GM18868 (cell line): ENCODE measurements at regions not wholly inside any gene's neighbourhood (a gene's known extent, or its start where the extent isn't known, plus 50 kb on each side); places are given as distances from the start of the nearest gene placed in this dataset.

Experiments used
- ATAC-seq: cut with Tn5 transposase; IDR thresholded peaks from one replicate; pipeline ENCODE4 v1.9.1; 2021; ENCODE audit warnings: mild to moderate bottlenecking, moderate library complexity; ENCODE audit not compliant: unreplicated experiment

DNA sequence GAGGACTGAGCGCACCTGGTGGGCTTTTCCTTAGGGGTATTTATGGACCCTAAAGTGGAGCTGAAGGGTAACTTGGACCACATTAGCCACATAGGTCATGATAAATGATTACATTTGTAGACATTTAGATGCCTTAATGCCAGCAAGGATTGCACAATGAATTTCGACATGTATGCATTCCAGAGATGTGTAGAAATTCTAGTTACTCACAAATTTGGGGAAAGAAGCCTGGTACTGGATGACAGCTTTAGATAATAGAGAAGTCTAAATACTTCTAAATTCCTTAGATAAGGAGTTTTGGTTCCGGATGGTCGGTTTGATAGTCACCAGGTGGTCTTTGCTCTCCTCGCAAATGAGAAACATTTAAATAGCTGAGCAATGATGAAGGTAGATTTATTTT, 609.5 kb upstream of the PRKX start:
- ATAC-seq = no peak

DNA sequence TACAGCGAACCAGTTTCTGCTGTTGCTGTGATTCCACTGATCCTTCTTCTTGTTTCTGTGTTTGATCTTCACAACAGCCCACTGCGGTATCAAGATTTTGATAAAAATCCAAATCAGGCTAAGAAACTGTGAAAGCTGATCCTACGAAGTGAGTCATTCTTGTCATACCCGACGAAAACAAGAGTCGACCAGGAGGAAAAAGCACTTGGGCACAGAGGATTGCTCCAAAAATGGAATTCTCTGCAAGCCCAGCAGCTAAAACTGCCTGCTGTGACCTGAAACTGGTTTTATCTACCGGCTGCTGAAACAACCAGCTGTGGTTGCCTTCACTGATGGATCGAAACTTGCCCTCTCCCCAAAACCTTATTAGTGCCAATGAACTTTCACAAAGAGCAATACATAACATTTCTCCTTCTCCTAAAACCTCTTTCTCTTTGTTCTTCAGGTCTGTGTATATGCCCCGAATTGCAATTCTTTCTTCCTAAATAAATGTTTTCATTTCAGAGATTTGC, 607.0 kb upstream of the PRKX start:
- no peak for ATAC-seq

DNA sequence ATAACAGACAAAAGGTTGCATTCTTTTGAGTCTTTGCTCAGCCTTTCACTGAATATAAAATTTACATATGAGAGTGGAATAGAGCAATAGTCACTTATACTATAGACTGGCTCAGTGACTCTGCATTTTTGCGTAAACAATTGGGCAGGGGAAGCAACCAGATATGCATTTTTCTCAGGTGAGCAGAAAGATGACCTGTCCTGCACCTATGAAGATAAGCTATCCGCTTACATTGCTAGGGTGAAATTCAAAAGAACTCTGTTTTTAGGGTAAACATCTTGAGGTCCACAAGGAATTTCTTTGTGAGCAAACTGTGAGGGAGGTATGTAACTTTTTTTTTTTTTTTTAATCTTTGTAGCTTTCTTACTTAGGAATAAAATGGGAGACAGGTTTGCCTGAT, 602.4 kb upstream of the PRKX start:
- no peak for ATAC-seq

DNA sequence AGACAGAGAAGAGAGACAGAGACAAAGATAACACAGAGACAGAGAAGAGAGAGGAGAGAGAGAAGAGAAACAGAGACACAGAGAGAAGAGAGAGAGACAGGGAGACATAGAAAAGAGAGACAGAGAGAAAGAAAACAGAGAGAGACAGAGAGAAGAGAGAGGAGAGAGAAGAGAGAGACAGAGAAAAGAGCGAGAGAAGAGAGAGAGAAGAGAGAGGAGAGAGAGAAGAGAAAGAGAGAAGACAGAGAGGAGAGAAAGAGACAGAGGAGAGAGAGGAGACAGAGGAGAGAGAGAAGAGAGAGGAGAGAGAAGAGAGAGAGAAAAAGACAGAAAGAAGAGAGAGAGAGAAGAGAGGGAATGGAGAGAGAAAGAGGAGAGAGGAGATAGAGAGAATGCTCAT, 601.1 kb upstream of the PRKX start:
- ATAC-seq = no peak

DNA sequence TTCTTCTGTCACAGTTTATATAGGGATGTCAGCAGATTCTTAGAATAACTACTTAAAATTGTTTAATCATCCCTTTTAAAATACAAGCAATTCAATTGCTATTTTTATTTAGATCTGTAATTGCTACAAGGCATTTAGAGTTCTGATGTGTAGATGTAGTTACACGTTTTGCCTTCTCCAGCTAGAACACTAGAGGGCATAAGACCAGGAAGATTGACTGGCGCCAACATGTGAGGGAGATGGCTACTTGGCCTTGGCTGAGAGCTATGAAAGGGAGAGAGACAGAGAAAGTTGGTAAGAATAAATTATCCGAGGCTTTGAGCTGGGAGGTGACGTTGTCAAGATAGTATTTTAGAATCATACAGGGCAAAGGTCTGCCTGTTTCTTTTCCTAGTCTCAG, 563.7 kb upstream of the PRKX start:
- ATAC-seq = no peak

DNA sequence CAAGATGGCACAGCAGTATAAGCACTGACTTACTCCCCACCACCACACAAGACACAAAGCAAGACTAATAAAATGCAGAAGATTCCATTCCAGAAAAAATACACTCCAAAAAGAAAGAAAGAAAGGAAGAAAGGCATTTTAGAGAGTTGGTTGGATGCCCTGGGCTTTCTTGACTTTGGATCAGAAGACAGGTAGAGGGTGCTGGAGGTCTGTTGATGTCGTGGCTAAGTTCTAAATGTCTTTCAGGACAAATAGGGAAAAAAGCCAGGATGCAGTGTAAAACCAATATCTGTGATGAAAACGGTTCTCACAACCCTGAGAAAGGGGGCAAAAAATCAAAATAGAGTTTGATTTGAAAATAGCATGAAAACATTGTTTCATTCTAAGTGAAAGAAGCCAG, 555.2 kb upstream of the PRKX start:
- ATAC-seq = no peak

DNA sequence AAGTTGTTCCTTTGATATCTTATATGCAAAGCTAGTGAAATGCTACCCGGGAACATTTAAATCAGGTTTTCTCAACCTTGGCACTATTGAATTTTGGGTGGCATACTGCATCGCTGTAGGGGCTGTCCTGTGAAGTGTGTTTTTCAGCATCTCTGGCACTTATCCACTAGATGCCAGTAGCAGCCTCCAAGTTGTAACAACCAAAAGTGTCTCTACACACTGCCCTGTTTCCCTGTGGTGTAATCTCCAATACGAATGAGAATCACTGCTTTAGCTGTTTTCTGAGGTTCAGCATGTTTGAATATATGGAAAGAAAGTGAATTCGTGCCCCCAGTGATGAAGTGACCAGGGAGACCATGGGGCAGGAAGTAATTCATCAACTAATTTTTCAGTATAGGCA, 551.6 kb upstream of the PRKX start:
- no peak for ATAC-seq

DNA sequence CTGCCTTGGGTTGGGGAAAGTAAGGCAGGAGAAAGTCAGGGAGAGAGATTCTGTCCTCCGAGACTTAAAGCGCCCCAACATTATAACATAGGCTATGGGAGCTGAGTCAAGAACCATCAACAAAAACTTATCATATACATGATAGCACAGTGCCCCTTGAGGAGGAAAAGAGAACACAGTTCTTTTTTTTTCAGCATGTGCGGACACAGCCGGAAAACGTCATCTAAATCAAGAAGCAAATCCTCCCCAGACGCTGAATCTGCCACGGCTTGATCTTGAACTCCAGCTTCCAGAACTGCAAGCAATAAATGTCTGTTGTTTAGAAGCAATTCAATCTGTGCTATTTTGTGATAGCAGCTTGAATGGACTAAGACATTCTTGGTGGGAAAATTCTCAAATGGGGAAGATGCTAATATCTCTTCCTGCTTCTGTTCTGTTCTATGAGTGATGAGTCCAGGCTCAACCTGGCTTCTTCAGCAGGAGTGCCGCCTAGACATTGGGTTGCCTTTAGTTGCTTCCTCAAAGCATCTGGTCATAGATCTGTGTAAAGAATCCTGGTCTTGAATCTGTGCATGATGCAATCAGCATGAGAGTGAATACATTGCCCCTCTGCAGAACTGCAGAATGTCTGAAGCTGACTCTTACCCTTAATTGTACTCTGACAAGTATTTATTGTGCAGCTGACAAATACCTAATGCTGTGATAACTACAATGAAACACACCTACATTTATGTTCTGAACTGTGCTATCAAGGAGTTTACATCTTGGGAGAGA, 549.8 kb upstream of the PRKX start:
- ATAC-seq = no peak

DNA sequence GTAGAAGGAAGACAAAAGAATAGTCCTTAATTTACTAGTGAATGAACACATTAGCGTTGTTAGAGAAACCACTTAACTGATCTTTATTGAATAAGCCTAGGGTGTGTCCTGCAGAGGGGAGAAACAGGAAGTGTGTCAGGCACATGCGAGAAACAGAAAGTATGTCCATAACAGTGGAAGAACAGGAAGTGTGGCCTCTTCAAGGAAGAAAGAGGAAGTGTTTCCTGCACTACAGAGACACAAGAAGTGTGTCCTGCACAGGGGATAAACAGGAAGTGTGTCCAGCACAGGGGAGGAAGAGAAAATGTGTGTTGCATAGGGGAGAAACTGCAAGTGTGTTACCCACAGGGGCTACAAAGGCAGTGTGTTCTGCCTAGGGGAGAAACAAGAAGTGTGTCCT, 539.6 kb upstream of the PRKX start:
- no peak for ATAC-seq

DNA sequence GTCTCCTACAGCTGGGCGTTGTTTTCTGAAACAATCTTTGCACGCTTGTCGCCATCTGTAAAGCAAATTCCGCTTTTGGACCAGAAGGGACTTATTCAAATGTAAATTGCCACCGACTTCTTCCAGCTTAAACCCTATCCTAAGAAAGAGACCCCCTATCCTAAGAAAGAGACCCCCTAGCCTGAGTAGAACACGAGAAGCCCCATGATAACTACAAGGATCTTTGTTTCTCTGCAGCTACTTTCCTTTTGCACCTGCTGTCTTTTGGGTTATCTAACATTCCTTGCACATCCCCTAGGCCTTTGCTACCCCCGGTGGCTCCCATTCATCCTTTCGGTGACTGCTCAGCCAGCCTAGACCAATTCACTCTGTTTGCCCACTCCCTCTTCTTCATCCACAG, 536.0 kb upstream of the PRKX start:
- no peak for ATAC-seq

DNA sequence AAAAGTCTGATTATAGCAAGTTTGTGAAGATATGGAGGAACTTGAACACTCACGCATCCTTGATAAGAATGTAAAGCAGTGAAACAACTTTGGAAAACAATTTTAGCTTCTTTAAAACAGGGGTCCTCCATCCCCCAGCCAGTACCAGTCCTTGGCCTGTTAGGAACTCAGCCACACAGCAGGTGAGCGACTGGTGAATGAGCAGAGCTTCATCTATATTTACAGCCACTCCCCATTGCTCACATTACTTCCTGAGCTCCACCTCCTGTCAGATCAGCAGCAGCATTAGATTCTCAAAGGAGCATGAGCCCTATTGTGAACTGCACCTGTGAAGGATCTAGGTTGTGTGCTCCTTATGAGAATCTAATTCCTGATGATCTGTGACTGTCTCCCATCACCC, 530.3 kb upstream of the PRKX start:
- ATAC-seq = no peak

DNA sequence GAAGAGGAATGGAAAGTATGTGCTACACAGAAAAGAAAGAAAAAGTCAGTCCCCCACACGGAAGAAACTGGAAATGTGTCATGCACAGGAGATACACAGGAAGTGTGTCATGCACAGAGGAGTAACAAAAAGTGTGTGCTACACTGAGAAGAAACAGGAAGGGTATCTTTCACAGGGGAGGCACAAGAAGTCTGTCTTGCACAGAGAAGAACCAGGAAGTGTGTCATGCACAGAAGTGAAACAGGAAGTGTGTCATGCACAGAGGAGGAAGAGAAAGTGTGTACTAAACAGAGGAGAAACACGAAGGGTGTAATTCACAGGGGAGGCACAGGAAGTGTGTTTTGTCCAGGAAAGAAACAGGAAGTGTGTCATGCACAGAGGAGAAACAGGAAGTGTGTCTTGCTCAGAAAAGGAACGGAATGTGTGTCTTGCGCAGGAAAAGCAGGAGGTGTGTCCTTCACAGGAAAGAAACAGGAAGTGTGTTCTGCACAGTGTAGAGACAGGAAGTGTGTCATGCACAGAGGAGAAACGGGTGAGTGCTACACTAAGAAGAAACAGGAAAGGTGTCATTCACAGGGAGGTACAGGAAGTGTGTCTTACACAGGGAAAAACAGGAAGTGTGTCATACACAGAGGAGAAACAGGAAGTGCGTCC, 527.2 kb upstream of the PRKX start:
- no peak for ATAC-seq

DNA sequence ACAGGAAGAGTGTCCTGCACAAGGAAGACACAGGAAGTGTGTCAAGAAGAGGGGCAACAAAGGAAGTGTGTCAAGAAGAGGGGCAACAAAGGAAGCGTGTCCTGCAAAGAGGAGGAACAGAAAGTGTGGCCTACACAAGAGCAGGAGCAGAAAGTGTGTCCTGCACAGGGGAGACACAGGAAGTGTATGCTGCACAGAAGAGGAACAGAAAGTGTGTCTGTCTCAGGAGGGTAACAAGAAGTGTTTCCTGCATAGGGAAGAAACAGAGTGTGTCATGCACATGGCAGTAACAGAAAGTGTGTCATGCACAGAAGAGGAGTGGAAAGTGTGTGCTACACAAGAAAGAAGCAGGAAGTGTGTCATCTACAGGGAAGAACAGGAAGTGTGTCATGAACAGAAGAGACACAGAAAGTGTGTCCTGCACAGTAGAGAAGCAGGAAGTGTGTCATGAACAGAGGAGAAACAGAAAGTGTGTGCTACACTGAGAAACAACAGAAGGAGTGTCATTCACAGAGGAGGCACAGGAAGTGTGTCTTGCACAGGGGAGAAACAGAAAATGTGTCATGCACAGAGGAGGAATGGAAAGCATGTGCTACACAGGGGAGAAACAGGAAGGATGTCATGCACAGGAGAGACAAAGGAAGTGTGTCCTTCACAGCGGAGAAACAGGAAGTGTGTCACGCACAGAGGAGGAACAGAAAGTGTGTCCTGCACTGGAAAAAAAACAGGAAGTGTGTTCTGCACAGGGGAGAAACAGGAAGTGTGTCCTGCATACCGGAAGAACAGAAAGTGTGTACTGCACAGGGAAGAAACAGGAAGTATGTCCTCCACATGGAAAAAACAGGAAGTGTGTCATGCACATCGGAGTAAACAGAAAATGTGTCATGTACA, 526.4 kb upstream of the PRKX start:
- ATAC-seq = no peak

DNA sequence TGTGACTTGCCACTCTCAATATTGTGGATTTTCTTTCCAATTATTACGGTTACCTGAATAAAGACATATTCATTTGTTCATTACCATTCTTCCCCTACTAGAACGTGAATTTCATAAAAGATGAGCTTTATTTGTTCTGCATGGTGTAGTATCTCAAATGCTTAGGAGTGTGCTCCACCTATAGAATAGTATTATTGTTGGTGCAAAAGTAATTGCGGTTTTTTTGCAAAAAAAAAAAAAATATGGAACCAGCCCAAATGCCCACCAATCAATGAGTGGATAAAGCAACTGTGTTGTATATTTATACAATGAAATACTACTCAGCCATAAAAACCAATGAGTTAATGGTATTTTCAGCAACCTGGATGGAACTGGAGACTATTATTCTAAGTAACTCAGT, 525.5 kb upstream of the PRKX start:
- no peak for ATAC-seq

DNA sequence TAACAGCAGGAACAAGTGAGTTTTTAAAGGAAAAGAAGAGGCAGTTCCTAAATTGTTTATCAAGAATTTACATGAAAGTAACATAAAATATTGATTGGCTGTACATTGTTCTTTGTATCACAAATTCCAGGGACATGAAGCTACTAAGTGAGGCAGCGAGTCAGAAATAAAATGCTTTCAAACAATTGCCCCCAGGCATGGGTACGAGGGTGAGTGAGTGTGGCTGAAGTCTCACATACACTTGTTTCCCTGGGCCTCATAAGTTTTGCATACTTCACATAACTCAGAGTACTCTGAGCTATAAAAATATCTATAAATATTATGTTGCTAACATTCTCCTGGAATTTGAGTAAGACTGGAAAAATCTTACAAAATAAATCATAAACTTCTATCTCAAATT, 511.6 kb upstream of the PRKX start:
- ATAC-seq = no peak

DNA sequence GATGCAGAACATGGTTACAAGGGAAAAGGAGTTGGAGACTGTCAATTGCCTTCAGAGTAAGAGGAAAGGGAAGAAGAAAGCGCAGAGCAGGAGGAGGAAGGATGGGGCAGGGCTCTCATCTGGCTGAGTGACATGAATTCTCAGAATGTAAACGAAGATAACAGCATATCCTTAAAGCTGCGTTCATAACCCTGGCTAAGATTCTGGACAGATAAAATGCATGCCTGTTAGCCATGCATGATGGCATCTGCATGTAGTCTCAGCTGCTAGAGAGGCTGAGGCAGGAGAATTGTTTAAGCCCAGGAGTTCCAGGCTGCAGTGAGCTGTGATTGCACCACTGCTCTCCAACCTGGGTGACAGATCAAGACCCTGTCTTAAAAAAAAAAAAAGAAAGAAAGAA, 493.5 kb upstream of the PRKX start:
- no peak for ATAC-seq

DNA sequence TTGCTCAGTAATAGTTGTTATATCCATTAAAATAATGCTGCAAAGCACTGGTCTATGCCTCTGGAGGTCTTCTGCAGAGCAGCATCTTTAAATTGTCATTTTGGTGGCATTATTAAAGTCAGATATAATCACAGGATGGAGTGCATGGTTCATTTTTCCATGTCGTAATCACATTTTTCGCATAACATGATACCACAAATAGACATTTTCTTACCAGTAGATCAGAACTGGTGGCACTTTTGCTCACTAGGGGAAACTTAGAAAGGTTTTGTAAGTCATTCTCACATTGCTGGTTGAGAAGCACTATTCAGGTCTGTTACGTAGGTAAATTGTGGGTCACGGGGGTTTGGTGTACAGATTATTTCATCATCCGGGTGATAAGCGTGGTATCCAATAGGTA, 484.5 kb upstream of the PRKX start:
- ATAC-seq = no peak

DNA sequence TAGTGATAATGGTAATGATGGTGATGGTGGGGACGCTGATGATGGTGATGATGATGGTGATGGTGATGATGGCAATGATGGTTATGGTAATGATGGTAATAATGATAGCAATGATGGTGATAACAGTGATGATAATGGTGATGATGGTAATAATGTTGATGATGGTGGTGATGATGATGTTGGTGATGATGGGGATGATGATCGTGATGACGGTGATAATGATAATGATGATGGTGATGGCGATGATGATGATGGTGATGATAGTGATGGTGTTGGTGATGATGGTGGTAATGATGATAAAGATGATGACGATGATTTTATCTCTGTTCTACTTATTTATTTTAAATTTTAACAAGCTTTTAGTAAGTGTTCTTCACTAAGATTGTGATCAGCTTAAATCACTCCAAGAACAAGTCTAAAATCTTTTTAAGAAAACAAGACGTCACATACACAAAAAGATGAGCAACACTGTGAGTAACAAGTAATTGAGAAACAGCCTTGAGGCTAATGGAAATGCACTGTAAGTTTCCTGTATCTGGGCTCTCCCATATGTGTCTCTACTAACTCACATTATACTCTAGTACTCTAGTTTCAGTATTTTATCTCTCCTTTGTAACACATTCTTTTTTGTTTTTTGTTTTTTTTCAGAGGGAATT, 480.2 kb upstream of the PRKX start:
- ATAC-seq = no peak

DNA sequence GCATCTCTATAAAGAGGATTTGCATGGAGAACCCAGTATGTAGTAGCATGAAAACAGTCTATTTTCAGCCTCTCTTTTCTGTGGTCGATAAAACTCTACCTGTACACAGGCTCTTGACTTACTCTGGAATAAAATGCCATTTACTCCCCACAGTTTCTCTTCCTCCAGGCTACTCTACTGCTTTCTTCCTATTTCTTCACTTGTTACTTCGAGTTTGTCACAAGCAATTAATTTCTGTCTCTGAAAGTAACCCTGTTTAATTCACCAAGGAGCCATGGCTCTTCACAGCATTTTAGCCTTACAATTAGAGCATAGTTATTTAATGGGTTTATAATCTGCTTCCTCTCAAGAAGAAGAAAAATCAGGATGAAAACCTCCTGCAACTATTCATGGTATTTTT, 472.9 kb upstream of the PRKX start:
- no peak for ATAC-seq

DNA sequence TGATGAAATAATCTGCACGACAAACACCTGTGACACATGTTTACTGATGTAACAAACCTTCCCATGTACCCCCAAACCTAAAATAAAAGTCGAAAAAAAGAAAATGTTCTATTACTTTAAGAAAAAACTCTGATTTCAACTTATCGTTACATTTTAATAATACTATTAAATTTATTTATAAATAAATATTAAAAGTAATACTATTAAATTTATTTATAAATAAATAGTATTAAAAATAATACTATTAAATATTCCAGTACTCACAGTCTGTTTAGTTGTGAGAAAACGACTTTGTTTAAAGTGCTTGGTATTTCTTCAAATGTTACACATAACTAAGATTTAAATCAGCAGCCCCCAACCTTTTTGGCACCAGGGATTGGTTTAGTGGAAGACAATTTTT, 471.6 kb upstream of the PRKX start:
- no peak for ATAC-seq

DNA sequence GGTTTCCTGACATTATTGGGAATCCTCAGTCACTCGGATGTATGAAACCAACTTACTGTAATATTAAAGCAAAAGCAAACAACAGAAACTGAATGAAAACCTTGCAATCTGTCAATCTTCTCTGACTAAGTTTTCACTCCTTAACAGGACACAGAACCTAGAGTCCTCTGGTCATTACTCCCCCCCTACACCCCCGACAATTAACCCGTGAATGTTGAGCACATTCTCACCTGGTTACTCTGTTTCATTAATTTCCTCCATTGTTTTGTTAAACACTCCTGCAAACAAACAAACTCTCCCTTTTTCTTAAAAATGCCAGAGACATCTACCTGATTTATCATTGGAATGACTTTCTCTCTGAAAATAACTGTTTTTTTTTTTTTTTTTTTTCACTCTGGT, 469.0 kb upstream of the PRKX start:
- no peak for ATAC-seq
